ENCODE measurements at regions not wholly inside any gene's neighbourhood (a gene's known extent, or its start where the extent isn't known, plus 50 kb on each side); places are given as distances from the start of the nearest gene placed in this dataset.

GRCh38 chr2:65658881-65659280, 226.5 kb upstream of the SPRED2 start (continued):
- TF ChIP-seq ZBTB2 (CRISPR knock-in tag; IDR thresholded peaks at IDR 0.05; ENCODE audit: low read depth) = no peak
- no peak for TF ChIP-seq ZIK1 (CRISPR knock-in tag; IDR thresholded peaks at IDR 0.05; ENCODE audit: borderline replicate concordance, low read depth)
- no peak for TF ChIP-seq DMTF1 (CRISPR knock-in tag; IDR thresholded peaks at IDR 0.05)
- TF ChIP-seq ZNF619 (CRISPR knock-in tag; IDR thresholded peaks at IDR 0.05) = no peak
- no peak for TF ChIP-seq TERF1 (CRISPR knock-in tag; IDR thresholded peaks at IDR 0.05)
- TF ChIP-seq DRAP1 (CRISPR knock-in tag; IDR thresholded peaks at IDR 0.05) = no peak
- no peak for TF ChIP-seq MTF2 (CRISPR knock-in tag; IDR thresholded peaks at IDR 0.05; ENCODE audit: borderline replicate concordance)
- TF ChIP-seq GMEB1 (CRISPR knock-in tag; IDR thresholded peaks at IDR 0.05; ENCODE audit: borderline replicate concordance) = no peak
